ENCODE measurements at regions not wholly inside any gene's neighbourhood (a gene's known extent, or its start where the extent isn't known, plus 50 kb on each side); places are given as distances from the start of the nearest gene placed in this dataset.

DNA sequence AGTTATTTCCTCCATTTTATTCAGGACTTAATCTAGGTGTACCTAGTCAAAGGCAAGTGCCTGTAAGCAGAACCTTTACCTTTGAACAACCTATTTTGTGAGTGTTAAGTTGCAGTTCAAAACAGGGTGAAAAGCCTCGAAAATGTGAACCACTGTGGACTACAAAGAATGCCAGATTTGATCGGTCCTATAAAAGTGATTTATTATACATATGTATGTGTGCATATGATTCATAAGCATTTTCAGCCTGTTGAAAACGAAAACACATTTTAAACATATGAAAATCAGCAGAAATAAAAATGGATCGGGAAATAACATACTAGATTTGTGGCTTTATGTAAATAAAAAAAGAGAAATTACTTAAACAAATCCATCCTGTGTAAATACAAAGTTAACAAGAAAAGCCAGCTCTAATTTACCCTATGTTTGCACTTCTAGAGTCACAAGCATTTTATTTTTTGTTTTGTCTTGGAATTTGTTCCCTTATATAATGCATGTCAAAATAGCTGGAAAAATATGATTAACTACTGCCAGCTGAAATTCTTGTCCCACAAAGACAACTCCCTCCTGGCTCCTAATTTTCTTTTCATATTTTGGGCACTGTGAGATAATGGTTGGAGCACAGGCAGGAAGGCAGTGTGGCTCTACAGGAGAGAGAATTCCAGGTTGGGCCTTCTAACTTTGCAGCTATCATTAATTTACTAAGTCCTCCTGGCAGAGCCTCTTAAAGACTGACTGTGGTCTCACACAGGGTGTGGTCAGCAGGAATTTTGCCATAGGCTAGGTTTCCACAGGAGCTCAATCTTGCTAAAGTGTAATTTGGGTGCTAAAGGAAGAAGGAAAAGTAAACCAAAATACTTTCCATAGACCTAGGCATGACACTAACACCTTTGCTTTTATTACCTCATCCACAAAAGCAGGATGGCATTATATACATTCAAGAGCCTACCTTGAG, 70.2 kb upstream of the CDC42BPA start:
- intact Hi-C loops (cut with micrococcal nuclease) (no loop called here), in situ Hi-C loops (cut with MboI) (no loop called here)
- FAIRE-seq = no peak
- ChIA-PET POLR2A (interaction anchor here (0.6 to 1.0 kb wide), 2 partner anchors 17 to 586 kb away, joined by 3 to 4 read pairs; no protein-coding TSS in a partner anchor), CTCF (ENCODE audit: low intra/inter-chr PET ratio) (no interaction called here)
- no peak for DNase-seq (ENCODE audit: extremely low read depth in 1 of 4, low spot score in 3 of 4)
- ATAC-seq = peak; percentile 18
- Histone ChIP-seq H4K20me1 (replicated peaks; ENCODE audit: control insufficient read depth, insufficient read depth, low read length) (no peaks in the 10 kb centered on the region), H3K4me3 (no peak overlapping the region), H3K27me3 (ENCODE audit: control insufficient read depth in 2 of 2, insufficient read depth in 2 of 2, low read length in 2 of 2) (no peaks in the 10 kb centered on the region), H3K9ac (ENCODE audit: insufficient read depth in 1 of 2, low read depth in 2 of 2, low read length in 2 of 2) (no peak overlapping the region), H3K9me3 (replicated peaks; ENCODE audit: control insufficient read depth, insufficient read depth, low read depth, low read length) (no peaks in the 10 kb centered on the region), H3K36me3 (ENCODE audit: control insufficient read depth, insufficient read depth, low read length) (no peaks in the 10 kb centered on the region), H3K9me1 (ENCODE audit: control insufficient read depth, insufficient read depth, low read length) (no peaks in the 10 kb centered on the region), H3K4me1 (replicated peaks in 1 of 2; ENCODE audit: control insufficient read depth in 2 of 2, insufficient read depth in 2 of 2, low read length in 2 of 2) (peaks cover 22 to 23% of the 10 kb centered on the region in 2 experiments; a peak in 4 of 5 replicates), H3K27ac (ENCODE audit: extremely low read depth, low read depth, low read length) (no peak overlapping the region), H3K79me2 (ENCODE audit: control insufficient read depth, insufficient read depth, low read length) (no peaks in the 10 kb centered on the region), H2AFZ (ENCODE audit: low read depth, low read length) (peak overlapping the region; percentile 40), H3K4me2 (ENCODE audit: insufficient read depth, low read length) (no peak overlapping the region)
- no TSS peak for BruUV-seq (replicated peaks)
- 31% methylated on average over 4 of the region's 4 CpGs for WGBS (ENCODE audit: insufficient coverage, low coverage, missing lambda C conversion rate)
- TF ChIP-seq, protein P1, sequence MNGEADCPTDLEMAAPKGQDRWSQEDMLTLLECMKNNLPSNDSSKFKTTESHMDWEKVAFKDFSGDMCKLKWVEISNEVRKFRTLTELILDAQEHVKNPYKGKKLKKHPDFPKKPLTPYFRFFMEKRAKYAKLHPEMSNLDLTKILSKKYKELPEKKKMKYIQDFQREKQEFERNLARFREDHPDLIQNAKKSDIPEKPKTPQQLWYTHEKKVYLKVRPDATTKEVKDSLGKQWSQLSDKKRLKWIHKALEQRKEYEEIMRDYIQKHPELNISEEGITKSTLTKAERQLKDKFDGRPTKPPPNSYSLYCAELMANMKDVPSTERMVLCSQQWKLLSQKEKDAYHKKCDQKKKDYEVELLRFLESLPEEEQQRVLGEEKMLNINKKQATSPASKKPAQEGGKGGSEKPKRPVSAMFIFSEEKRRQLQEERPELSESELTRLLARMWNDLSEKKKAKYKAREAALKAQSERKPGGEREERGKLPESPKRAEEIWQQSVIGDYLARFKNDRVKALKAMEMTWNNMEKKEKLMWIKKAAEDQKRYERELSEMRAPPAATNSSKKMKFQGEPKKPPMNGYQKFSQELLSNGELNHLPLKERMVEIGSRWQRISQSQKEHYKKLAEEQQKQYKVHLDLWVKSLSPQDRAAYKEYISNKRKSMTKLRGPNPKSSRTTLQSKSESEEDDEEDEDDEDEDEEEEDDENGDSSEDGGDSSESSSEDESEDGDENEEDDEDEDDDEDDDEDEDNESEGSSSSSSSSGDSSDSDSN (IDR thresholded peaks at IDR 0.05; ENCODE audit: borderline replicate concordance in 1 of 2, low read depth in 2 of 2, low read length in 2 of 2) = no peak
- no peak for TF ChIP-seq PTTG1 (tag; IDR thresholded peaks at IDR 0.05; ENCODE audit: low read depth)
- TF ChIP-seq, protein P2, sequence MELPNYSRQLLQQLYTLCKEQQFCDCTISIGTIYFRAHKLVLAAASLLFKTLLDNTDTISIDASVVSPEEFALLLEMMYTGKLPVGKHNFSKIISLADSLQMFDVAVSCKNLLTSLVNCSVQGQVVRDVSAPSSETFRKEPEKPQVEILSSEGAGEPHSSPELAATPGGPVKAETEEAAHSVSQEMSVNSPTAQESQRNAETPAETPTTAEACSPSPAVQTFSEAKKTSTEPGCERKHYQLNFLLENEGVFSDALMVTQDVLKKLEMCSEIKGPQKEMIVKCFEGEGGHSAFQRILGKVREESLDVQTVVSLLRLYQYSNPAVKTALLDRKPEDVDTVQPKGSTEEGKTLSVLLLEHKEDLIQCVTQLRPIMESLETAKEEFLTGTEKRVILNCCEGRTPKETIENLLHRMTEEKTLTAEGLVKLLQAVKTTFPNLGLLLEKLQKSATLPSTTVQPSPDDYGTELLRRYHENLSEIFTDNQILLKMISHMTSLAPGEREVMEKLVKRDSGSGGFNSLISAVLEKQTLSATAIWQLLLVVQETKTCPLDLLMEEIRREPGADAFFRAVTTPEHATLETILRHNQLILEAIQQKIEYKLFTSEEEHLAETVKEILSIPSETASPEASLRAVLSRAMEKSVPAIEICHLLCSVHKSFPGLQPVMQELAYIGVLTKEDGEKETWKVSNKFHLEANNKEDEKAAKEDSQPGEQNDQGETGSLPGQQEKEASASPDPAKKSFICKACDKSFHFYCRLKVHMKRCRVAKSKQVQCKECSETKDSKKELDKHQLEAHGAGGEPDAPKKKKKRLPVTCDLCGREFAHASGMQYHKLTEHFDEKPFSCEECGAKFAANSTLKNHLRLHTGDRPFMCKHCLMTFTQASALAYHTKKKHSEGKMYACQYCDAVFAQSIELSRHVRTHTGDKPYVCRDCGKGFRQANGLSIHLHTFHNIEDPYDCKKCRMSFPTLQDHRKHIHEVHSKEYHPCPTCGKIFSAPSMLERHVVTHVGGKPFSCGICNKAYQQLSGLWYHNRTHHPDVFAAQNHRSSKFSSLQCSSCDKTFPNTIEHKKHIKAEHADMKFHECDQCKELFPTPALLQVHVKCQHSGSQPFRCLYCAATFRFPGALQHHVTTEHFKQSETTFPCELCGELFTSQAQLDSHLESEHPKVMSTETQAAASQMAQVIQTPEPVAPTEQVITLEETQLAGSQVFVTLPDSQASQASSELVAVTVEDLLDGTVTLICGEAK (IDR thresholded peaks at IDR 0.05) = no peak
- TF ChIP-seq, protein P2 (CRISPR knock-in tag; IDR thresholded peaks at IDR 0.05) = no peak
- TF ChIP-seq ZNF431 (CRISPR knock-in tag; IDR thresholded peaks at IDR 0.05) = no peak
- no peak for TF ChIP-seq PRPF4 (IDR thresholded peaks at IDR 0.05; ENCODE audit: insufficient read depth, low read depth, low read length, poor library complexity, severe bottlenecking)
- TF ChIP-seq MAFF (IDR thresholded peaks at IDR 0.05; ENCODE audit: low read length) = no peak
- TF ChIP-seq MCM5 (IDR thresholded peaks at IDR 0.05; ENCODE audit: low read depth) = no peak
